HCT116 (cell line): ENCODE measurements at regions not wholly inside any gene's neighbourhood (a gene's known extent, or its start where the extent isn't known, plus 50 kb on each side); places are given as distances from the start of the nearest gene placed in this dataset.

Experiments
- ATAC-seq: fragments of 200-7000 bp; cut with Tn5 transposase; 2 replicates; pipeline ENCODE4 v1.9.1; 2020; ENCODE audit warnings: mild to moderate bottlenecking, moderate library complexity
- BruUV-seq: library from RNA; stranded (reverse); fragments of 400-500 nt; replicated peaks from 2 replicates; lab custom pipeline; 2021; lab: Mats Ljungman, UMichigan
- CTCF ChIA-PET: fragments of 300-600 bp; sonication (Branson Sonifier 250); formaldehyde crosslinking; loops from one replicate; lab custom pipeline; 2021; ENCODE audit warnings: antibody characterized with exemption; lab: Charles Lee
- POLR2A ChIA-PET: fragments of 300-600, 350-600 bp; sonication (Branson Sonifier 250); formaldehyde crosslinking; loops from one replicate; lab custom pipeline; 2021; ENCODE audit warnings: antibody characterized with exemption; lab: Charles Lee
- RAD21 ChIA-PET, 2 experiments: fragments of 300-600 bp; sonication (Branson Sonifier 250); formaldehyde crosslinking; loops; one replicate each; lab custom pipeline; 2023; ENCODE audit warnings: low total read pairs in 2 of 2; ENCODE audit not compliant: uncharacterized antibody in 2 of 2, unreplicated experiment in 2 of 2, low non-redundant PET in 1 of 2; lab: Charles Lee
- DNase-seq: peaks from one replicate; pipeline ENCODE4 v3.0.0-alpha.2; 2010; ENCODE audit warnings: low read depth, low spot score
- H2AFZ ChIP-seq: fragments of 200-600 bp; shearing (Covaris generic), sonication (generic); 2 replicates; pipeline ENCODE4 v1.6.1; 2017; ENCODE audit warnings: low read depth, mixed run types, mixed read lengths, antibody characterized with exemption, low read length; ENCODE audit not compliant: poor library complexity, severe bottlenecking
- H3K27ac ChIP-seq: 2 replicates; pipeline ENCODE4 v1.5.1; 2012; ENCODE audit warnings: low read depth, low read length
- H3K27me3 ChIP-seq: fragments of 200-600 bp; sonication (generic); 2 replicates; pipeline ENCODE4 v1.6.1; 2016; ENCODE audit warnings: mixed run types, low read length, mixed read lengths; ENCODE audit not compliant: insufficient read depth
- H3K36me3 ChIP-seq, 2 experiments: fragments of 200-500 bp in 1 of 2; fragments of 200-600 bp in 1 of 2; sonication (Bioruptor generic) in 1 of 2; sonication (generic) in 1 of 2; 2 replicates each; pipeline versions ENCODE4 v1.5.1 to v1.6.1; 2014 to 2016; ENCODE audit warnings: low read length in 2 of 2, inconsistent platforms in 1 of 2, mixed read lengths in 1 of 2, mixed run types in 1 of 2; ENCODE audit not compliant: insufficient read depth in 2 of 2, control insufficient read depth in 1 of 2
- H3K4me1 ChIP-seq, 2 experiments: fragments of 200-600 bp in 1 of 2; sonication (generic) in 1 of 2; 2 replicates each; pipeline versions ENCODE4 v1.5.1 to v1.6.1; 2012 to 2017; ENCODE audit warnings: low read length in 2 of 2, inconsistent platforms in 1 of 2, mild to moderate bottlenecking in 1 of 2, mixed read lengths in 1 of 2, mixed run types in 1 of 2, moderate library complexity in 1 of 2; ENCODE audit not compliant: insufficient read depth in 2 of 2, control insufficient read depth in 1 of 2
- H3K4me2 ChIP-seq: fragments of 200-600 bp; sonication (generic); 2 replicates; pipeline ENCODE4 v1.6.1; 2017; ENCODE audit warnings: mixed run types, low read length, mixed read lengths
- H3K4me3 ChIP-seq, 2 experiments: fragments of 200-600 bp in 1 of 2; sonication (generic) in 1 of 2; replicated peaks in 1 of 2; 2 replicates each; pipeline ENCODE4 v1.5.1; 2011 to 2016; ENCODE audit warnings: low read length in 2 of 2, control low read depth in 1 of 2, low read depth in 1 of 2, mild to moderate bottlenecking in 1 of 2, mixed read lengths in 1 of 2, mixed run types in 1 of 2
- H3K79me2 ChIP-seq: fragments of 200-600 bp; sonication (generic); 2 replicates; pipeline ENCODE4 v1.6.1; 2017; ENCODE audit warnings: mild to moderate bottlenecking, mixed run types, low read length, moderate library complexity, mixed read lengths; ENCODE audit not compliant: insufficient read depth
- H3K9ac ChIP-seq: fragments of 200-600 bp; sonication (generic); 2 replicates; pipeline ENCODE4 v1.6.1; 2016; ENCODE audit warnings: low read length, mixed read lengths
- H3K9me2 ChIP-seq: fragments of 200-600 bp; sonication (generic), shearing (Covaris generic); 2 replicates; pipeline ENCODE4 v1.6.1; 2017; ENCODE audit warnings: mixed run types, mild to moderate bottlenecking, moderate library complexity; ENCODE audit not compliant: insufficient read depth
- H3K9me3 ChIP-seq, 2 experiments: fragments of 200-500 bp in 1 of 2; fragments of 200-600 bp in 1 of 2; sonication (Bioruptor generic) in 1 of 2; sonication (generic) in 1 of 2; 2 replicates each; pipeline ENCODE4 v1.6.1; 2014 to 2017; ENCODE audit warnings: low read length in 2 of 2, mixed read lengths in 2 of 2, inconsistent platforms in 1 of 2, low read depth in 1 of 2, mild to moderate bottlenecking in 1 of 2, mixed run types in 1 of 2, moderate library complexity in 1 of 2; ENCODE audit not compliant: control insufficient read depth in 1 of 2, insufficient read depth in 1 of 2
- H4K20me1 ChIP-seq: fragments of 200-600 bp; sonication (generic), shearing (Covaris generic); 2 replicates; pipeline ENCODE4 v1.6.1; 2017; ENCODE audit warnings: mixed run types, mild to moderate bottlenecking, moderate library complexity; ENCODE audit not compliant: insufficient read depth
- CEBPB ChIP-seq: IDR thresholded peaks from 2 replicates; pipeline ENCODE4 v1.6.1; 2012; ENCODE audit warnings: low read depth
- EGR1 ChIP-seq: IDR thresholded peaks from 2 replicates; pipeline ENCODE4 v1.6.1; 2012; ENCODE audit warnings: low read depth
- ELF1 ChIP-seq: IDR thresholded peaks from 2 replicates; pipeline ENCODE4 v1.6.1; 2012; ENCODE audit warnings: low read depth, borderline replicate concordance
- JUND ChIP-seq: IDR thresholded peaks from 2 replicates; pipeline ENCODE4 v1.6.1; 2012
- MAX ChIP-seq: IDR thresholded peaks from 2 replicates; pipeline ENCODE4 v1.6.1; 2012
- POLR2AphosphoS5 ChIP-seq: IDR thresholded peaks from 2 replicates; pipeline ENCODE4 v1.6.1; 2011; ENCODE audit warnings: mild to moderate bottlenecking, low read depth, low read length, moderate library complexity
- SIN3A ChIP-seq: IDR thresholded peaks from 2 replicates; pipeline ENCODE4 v1.6.1; 2012; ENCODE audit warnings: low read depth
- SP1 ChIP-seq: IDR thresholded peaks from 2 replicates; pipeline ENCODE4 v1.6.1; 2012; ENCODE audit warnings: low read depth
- ZBTB33 ChIP-seq: IDR thresholded peaks from 2 replicates; pipeline ENCODE4 v1.6.1; 2011; ENCODE audit warnings: mild to moderate bottlenecking, low read length, moderate library complexity; ENCODE audit not compliant: insufficient replicate concordance; ENCODE audit errors: extremely low read depth
- ZFX ChIP-seq: fragments of 450-650 bp; IDR thresholded peaks from 2 replicates; pipeline ENCODE4 v1.6.1; 2017
- ZNF274 ChIP-seq: fragments of 200-500 bp; sonication (Bioruptor generic); IDR thresholded peaks from 2 replicates; pipeline ENCODE4 v1.6.1; 2014; ENCODE audit warnings: mild to moderate bottlenecking, low read depth, low read length, inconsistent platforms
- intact Hi-C: fragments of 100-400 bp; cut with micrococcal nuclease; formaldehyde crosslinking; loops from 2 replicates; pipeline ENCODE4 v1.10.0; 2022

DNA sequence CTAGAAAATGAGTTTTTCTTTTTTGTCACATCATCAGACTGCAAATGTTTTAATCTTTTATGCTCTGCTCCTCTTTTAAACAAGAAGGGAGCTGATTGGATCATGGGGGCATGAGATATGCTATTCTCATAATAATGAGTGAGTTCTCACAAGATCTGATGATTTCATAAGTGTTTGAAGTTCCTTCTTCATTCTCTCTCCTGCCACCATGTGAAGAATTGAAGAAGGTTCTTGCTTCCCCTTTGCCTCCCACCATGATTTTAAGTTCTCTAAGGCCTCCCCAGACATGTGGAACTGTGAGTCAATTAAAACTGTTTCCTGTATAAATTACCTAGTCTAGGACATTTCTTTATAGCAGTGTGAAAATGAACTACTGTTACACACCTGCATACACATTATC is 218.2 kb downstream of the NRIP1 start:
- Histone ChIP-seq H3K9me2 (no peaks in the 10 kb centered on the region), H3K4me2 (no peak overlapping the region), H3K27ac (no peak overlapping the region), H3K36me3 (no peaks in the 10 kb centered on the region)
- intact Hi-C loops, result loop anchor here (10.0 kb wide), 1 partner anchor 412 kb away; no protein-coding TSS in a partner anchor
- BruUV-seq, result no TSS peak
- CTCF ChIA-PET, result no interaction called here
- TF ChIP-seq EGR1 (no peak), SP1 (no peak), ZBTB33 (no peak), CEBPB (no peak), SIN3A (no peak), POLR2AphosphoS5 (no peak), ZNF274 (no peak), ELF1 (no peak), JUND (no peak), ZFX (no peak), MAX (no peak)
- TF ChIP-seq, all 23 proteins: peak for 0
- Histone ChIP-seq H3K9me3 (no peaks in the 10 kb centered on the region; a peak in 1 of 4 replicates), H2AFZ (no peak overlapping the region), H3K9ac (no peak overlapping the region), H3K79me2 (no peaks in the 10 kb centered on the region), H3K4me1 (no peaks in the 10 kb centered on the region), H3K27me3 (no peaks in the 10 kb centered on the region), H3K4me3 (no peak overlapping the region), H4K20me1 (no peaks in the 10 kb centered on the region)
- DNase-seq (no peak), ATAC-seq (no peak)
- ChIA-PET RAD21 (no interaction called here), POLR2A (no interaction called here)
